ENCODE measurements at regions not wholly inside any gene's neighbourhood (a gene's known extent, or its start where the extent isn't known, plus 50 kb on each side); places are given as distances from the start of the nearest gene placed in this dataset.

DNA sequence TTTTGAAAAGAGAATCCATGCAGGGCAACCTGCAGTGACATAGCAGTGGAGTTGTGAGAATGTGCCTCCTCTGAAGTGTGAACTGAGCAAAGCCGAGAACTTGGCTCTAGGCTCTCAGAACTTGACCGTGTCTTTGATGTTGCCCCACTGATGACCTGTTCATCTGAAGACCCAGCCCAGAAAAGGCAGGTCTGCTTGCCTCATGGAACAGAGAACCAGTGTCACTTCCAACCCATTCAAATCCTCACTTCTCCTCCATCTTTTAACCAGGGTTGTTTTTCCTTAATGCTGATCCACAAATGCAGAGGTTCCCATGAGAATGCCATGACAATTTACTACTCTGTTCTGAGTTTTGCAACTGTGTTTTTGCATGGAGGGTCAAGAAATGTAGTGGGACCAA is 155.4 kb downstream of the MED10 start:
- no peaks in the 10 kb centered on the region for H3K4me1 ChIP-seq
- no peaks in the 10 kb centered on the region for H3K9me3 ChIP-seq
- H3K36me3 ChIP-seq: no peaks in the 10 kb centered on the region
- no peaks in the 10 kb centered on the region for H3K27me3 ChIP-seq
- intact Hi-C loops (cut with DNase I): no loop called here
- DNase-seq (no peak), ATAC-seq (no peak)
- no CpG with 5 or more reads among the region's 2 CpGs for WGBS (ENCODE audit: insufficient coverage, low coverage, low lambda C conversion rate, missing lambda C conversion rate)
- H3K27ac ChIP-seq: no peak overlapping the region
- no peak for TF ChIP-seq POLR2A (IDR thresholded peaks at IDR 0.05)
- TF ChIP-seq, protein P1, sequence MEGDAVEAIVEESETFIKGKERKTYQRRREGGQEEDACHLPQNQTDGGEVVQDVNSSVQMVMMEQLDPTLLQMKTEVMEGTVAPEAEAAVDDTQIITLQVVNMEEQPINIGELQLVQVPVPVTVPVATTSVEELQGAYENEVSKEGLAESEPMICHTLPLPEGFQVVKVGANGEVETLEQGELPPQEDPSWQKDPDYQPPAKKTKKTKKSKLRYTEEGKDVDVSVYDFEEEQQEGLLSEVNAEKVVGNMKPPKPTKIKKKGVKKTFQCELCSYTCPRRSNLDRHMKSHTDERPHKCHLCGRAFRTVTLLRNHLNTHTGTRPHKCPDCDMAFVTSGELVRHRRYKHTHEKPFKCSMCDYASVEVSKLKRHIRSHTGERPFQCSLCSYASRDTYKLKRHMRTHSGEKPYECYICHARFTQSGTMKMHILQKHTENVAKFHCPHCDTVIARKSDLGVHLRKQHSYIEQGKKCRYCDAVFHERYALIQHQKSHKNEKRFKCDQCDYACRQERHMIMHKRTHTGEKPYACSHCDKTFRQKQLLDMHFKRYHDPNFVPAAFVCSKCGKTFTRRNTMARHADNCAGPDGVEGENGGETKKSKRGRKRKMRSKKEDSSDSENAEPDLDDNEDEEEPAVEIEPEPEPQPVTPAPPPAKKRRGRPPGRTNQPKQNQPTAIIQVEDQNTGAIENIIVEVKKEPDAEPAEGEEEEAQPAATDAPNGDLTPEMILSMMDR (IDR thresholded peaks at IDR 0.05): no peak
- H3K4me3 ChIP-seq: no peak overlapping the region

DNA sequence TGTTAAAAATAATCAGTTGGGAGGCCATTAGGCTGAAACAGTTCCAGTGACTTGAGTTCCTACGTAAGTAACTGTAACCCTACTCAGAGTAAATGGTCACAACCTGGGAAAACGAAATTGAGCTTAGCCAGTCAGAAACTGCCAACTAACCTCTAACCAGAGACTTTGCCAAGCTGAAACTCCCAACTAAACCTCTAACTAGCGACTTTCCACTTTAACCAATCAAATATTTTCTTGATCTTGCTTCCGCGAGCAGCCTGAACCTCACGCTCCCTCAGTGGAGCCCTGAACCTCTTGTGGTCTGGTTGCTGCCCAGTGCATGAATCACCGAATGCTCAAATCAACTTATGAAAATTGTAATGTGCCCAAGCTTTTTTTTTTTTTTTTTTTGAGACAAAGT is 156.2 kb downstream of the MED10 start:
- Histone ChIP-seq H3K4me1 (no peaks in the 10 kb centered on the region), H3K27me3 (no peaks in the 10 kb centered on the region), H3K4me3 (no peak overlapping the region), H3K27ac (no peak overlapping the region), H3K9me3 (no peaks in the 10 kb centered on the region), H3K36me3 (no peaks in the 10 kb centered on the region)
- DNase-seq: no peak
- TF ChIP-seq, protein P1 (IDR thresholded peaks at IDR 0.05): no peak
- TF ChIP-seq POLR2A (IDR thresholded peaks at IDR 0.05): no peak
- ATAC-seq: no peak
- intact Hi-C loops (cut with DNase I): no loop called here
- 66% methylated on average over 7 of the region's 7 CpGs for WGBS (ENCODE audit: insufficient coverage, low coverage, low lambda C conversion rate, missing lambda C conversion rate)

DNA sequence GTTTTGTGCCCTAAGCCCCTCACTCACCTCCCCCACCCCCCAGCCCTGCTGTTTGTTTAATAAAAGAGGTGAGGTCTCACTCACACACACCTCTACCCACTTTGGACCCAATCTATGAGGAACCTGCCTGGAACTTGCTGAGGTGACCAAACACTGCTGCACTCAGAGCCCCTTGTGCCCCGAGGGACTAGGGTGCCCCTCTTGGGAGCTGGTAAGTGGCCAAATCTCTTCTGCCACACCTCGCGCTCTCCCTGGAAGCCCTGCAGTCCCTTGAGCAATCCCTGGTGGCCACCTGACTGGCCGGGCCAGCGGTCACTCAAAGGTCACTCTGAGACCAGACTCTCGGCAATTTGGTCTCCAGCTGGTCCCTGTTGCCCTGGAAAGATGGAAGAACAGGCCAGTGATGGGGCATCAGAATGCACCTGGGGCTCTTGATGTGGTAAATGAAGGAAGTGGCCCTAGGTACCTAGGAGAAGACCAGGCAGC is 157.2 kb downstream of the MED10 start:
- intact Hi-C loops (cut with DNase I): no loop called here
- DNase-seq: no peak
- H3K36me3 ChIP-seq: no peaks in the 10 kb centered on the region
- H3K27ac ChIP-seq: no peak overlapping the region
- no peaks in the 10 kb centered on the region for H3K9me3 ChIP-seq
- H3K4me1 ChIP-seq: no peaks in the 10 kb centered on the region
- peak in 1 of 4 donors; percentile 35 for ATAC-seq
- WGBS (ENCODE audit: insufficient coverage, low coverage, low lambda C conversion rate, missing lambda C conversion rate): 80% methylated on average over 1 of the region's 6 CpGs
- no peak overlapping the region for H3K4me3 ChIP-seq
- no peaks in the 10 kb centered on the region for H3K27me3 ChIP-seq
- TF ChIP-seq, protein P1 (IDR thresholded peaks at IDR 0.05): no peak
- TF ChIP-seq POLR2A (IDR thresholded peaks at IDR 0.05): no peak

DNA sequence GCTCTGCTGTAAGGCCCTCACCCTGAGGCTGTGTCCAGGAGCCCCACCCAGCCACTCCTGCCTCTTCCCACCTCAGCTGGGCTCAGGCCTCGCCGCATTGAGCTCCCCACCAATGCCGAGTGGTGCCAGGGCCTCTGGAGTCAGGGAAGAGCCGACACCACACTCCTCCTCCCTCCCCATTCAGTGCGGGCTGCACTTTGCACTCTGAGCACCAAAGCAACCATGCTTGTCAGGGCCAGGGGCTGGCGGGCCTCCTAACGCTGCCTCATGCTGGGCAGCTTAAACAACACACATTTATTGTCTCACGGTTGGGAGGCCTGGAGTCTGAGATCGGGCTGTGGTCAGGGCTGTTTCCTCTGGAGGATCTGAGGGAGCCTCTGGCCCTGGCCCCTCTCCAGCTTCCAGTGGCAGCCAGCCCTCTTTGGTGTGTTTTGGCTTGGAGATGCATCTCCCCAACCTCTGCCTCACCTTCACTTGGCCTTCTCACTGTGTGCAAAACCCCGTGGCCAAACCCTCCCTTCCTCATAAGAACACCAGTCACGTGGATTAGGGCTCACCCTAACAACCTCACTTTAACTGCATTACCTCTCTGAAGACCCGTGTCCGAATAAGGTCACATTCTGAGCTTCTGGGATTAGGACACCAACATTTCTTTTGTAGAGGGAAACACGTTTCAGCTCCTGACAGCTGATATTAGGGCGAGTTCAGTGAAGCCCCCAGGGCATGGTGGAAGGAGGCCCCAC is 157.8 kb downstream of the MED10 start:
- Histone ChIP-seq H3K27ac (no peak overlapping the region), H3K36me3 (no peaks in the 10 kb centered on the region), H3K9me3 (no peaks in the 10 kb centered on the region), H3K4me1 (no peaks in the 10 kb centered on the region), H3K27me3 (no peaks in the 10 kb centered on the region), H3K4me3 (no peak overlapping the region)
- peak in 2 of 4 donors; percentile 20 to 65 for ATAC-seq
- no peak for DNase-seq
- WGBS (ENCODE audit: insufficient coverage, low coverage, low lambda C conversion rate, missing lambda C conversion rate): 0% methylated on average over 1 of the region's 15 CpGs
- intact Hi-C loops (cut with DNase I): no loop called here
- TF ChIP-seq, protein P1 (IDR thresholded peaks at IDR 0.05): no peak
- no peak for TF ChIP-seq POLR2A (IDR thresholded peaks at IDR 0.05)
